ENCODE measurements at regions not wholly inside any gene's neighbourhood (a gene's known extent, or its start where the extent isn't known, plus 50 kb on each side); places are given as distances from the start of the nearest gene placed in this dataset.
"Not testable (repeated sequence)": the region's sequence is repeated elsewhere in the genome, so short reads cannot be mapped to it uniquely, and the experiment has no call there.

GRCh38 chr17:70584255-70584654 is 414.9 kb downstream of the KCNJ2 start:
- in situ Hi-C loops (cut with HindIII; ENCODE audit: low pct_ligation_motif_present, low pct_unique_long_range_greater_than_20kb, low sequenced_read_pairs): no loop called here
- DNase-seq: no peak

DNA sequence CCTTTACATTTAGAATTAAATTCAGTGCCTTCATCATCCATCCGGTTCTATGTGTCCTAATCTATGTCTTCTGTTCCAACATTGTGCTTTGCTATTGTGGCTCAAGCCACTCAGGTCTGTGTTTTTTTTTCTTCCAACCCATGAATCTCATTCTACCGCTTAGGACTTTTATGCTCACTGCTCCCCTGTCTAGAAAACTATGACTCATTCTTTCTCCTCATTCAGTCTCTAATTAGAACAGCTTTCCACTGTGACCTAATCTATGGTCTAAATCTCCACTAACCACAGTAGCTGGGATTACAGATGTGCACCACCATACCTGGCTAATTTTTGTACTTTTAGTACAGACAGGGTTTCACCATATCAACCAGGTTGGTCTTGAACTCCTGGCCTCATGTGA is 418.7 kb downstream of the KCNJ2 start:
- no peak for DNase-seq
- in situ Hi-C loops (cut with HindIII; ENCODE audit: low pct_ligation_motif_present, low pct_unique_long_range_greater_than_20kb, low sequenced_read_pairs): no loop called here

DNA sequence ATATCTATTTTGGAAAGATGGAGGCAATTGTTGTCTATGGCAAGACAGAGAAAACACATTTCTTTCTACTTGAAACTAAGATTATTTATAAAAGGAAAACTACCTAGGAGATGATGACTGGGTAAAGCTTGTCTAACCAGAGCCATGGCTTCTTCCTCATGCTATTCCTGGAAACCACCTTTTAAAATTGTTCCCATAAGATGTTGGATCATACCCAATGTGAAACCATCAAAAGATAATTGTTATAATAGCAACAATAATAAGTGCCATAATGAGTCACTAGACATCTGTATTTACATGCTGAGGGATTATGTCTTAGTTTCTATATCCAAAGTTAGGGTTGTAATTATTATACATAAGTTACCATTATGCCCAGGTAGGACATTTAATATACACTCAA is 428.4 kb downstream of the KCNJ2 start:
- in situ Hi-C loops (cut with HindIII; ENCODE audit: low pct_ligation_motif_present, low pct_unique_long_range_greater_than_20kb, low sequenced_read_pairs): no loop called here
- DNase-seq: no peak

DNA sequence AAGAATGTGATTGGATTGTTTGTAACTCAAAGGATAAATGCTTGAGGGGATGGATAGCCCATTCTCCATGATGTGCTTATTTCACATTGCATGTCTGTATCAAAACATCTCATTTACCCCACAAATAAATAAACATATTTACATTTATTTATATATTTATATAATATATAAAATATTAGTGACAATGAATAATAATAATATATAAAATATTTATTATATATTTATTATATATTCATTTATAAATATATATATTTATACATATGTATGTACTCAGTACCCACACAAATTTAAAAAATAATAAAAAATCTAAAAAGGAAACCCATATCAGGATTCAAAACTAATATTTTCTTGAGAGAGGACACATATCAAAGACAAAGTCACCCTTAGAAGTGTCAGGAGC is 429.9 kb downstream of the KCNJ2 start:
- DNase-seq: no peak
- in situ Hi-C loops (cut with HindIII; ENCODE audit: low pct_ligation_motif_present, low pct_unique_long_range_greater_than_20kb, low sequenced_read_pairs): no loop called here

DNA sequence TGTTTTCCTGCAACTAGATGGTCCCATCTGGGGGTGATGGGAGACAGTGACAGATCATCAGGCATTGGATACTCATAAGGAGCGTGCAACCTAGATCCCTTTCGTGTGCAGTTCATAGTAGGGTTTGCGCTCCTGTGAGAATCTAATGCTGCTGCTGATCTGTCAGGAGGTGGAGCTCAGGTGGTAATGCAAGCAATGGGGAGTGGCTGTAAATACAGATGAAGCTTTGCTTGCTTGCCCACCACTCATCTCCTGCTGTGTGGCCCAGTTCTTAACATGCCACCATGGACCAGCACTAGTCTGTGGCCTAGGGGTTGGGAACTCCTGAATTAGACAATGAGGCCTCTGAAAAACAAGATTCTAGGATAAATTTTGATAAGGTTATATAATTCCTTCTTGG is 430.6 kb downstream of the KCNJ2 start:
- in situ Hi-C loops (cut with HindIII; ENCODE audit: low pct_ligation_motif_present, low pct_unique_long_range_greater_than_20kb, low sequenced_read_pairs); DNase-seq: not testable (repeated sequence)

DNA sequence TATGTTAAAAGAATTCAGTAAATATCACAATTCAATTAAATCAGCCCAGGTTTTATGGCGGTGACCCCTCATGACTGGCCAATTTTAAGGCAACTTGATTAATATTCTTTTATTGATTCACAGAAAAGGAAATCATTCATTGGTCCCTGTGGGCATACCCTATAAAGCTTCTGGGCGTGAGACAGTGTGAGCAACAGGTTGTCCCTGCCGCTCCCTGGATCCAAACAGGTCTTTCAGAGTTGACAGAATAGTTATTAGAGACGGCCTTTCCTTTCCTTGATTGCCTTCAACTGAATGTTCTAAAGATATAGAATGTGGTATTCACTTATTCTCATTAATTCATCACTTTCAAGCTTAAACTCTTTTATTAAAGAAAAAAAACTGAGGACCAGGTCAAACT is 433.9 kb downstream of the KCNJ2 start:
- DNase-seq: no peak

DNA sequence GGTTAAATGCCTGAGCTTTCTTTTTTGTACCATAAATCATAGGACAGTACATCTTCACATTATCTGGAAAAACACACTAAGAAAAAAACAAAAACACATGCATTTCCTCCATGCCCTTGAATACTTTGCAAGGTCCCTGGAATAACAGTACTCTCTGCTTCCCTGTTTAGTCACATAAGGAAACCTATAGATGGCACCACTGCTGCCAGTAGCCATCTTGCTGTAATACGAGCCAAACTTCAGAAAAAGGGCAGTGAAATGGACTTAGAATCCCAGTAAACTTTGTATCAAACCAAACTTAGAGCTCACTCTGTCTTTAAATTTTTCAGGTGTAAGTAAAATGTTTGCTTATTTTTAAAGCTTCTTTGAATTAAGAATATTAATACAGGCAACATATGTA is 435.5 kb downstream of the KCNJ2 start:
- no peak for DNase-seq
- in situ Hi-C loops (cut with HindIII; ENCODE audit: low pct_ligation_motif_present, low pct_unique_long_range_greater_than_20kb, low sequenced_read_pairs): no loop called here

More for the DNA sequence above, 433.9 kb downstream of the KCNJ2 start:
- in situ Hi-C loops (cut with HindIII; ENCODE audit: low pct_ligation_motif_present, low pct_unique_long_range_greater_than_20kb, low sequenced_read_pairs): no loop called here

DNA sequence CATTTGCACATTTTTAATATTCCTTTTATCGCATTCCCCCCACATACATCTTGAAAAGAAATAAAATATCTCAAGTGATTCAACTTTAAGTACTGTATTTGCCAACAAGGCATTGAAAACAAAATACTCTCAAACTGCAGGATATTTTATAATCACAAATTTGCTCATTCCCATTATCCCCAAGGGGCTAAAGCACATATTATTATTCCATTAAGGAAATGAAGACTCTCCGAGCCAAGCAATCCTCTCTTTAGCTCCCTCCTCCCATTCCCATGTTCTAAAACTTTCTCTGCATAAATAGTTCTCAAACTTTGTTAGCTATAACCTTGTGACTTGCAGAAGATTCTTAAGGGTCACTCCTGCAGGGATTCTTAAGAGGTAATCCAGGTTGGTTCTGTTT is 436.8 kb downstream of the KCNJ2 start:
- in situ Hi-C loops (cut with HindIII; ENCODE audit: low pct_ligation_motif_present, low pct_unique_long_range_greater_than_20kb, low sequenced_read_pairs): no loop called here
- DNase-seq: no peak

- in situ Hi-C loops (cut with HindIII; ENCODE audit: low pct_ligation_motif_present, low pct_unique_long_range_greater_than_20kb, low sequenced_read_pairs): no loop called here
- peak; percentile 66 for DNase-seq
Measured at GRCh38 chr17:70608193-70608592, 438.9 kb downstream of the KCNJ2 start.

DNA sequence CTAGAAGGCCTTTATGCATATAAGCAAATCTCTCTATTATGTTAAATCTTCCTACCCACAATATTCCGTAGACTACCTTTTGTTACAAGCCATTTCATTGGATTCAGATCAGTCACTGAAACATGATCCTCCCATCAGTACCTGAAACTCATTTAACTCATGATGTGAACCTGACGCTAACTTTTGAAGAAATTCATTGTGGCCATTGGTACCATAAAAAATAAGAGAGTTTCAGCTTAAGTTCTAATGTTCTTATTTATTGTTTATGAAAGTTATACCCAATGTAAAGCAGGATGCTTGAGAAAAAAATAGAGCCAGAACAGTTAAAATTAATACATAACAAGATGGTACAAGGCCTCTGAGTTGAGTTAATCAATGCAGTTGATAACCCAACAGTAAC is 439.6 kb downstream of the KCNJ2 start:
- no peak for DNase-seq
- in situ Hi-C loops (cut with HindIII; ENCODE audit: low pct_ligation_motif_present, low pct_unique_long_range_greater_than_20kb, low sequenced_read_pairs): no loop called here

- in situ Hi-C loops (cut with HindIII; ENCODE audit: low pct_ligation_motif_present, low pct_unique_long_range_greater_than_20kb, low sequenced_read_pairs): no loop called here
- no peak for DNase-seq
Measured at GRCh38 chr17:70609566-70609965, 440.2 kb downstream of the KCNJ2 start.

GRCh38 chr17:70610161-70610560 is 440.8 kb downstream of the KCNJ2 start:
- no peak for DNase-seq
- in situ Hi-C loops (cut with HindIII; ENCODE audit: low pct_ligation_motif_present, low pct_unique_long_range_greater_than_20kb, low sequenced_read_pairs): no loop called here

GRCh38 chr17:70613681-70614080 is 444.3 kb downstream of the KCNJ2 start:
- no peak for DNase-seq
- in situ Hi-C loops (cut with HindIII; ENCODE audit: low pct_ligation_motif_present, low pct_unique_long_range_greater_than_20kb, low sequenced_read_pairs): no loop called here

DNA sequence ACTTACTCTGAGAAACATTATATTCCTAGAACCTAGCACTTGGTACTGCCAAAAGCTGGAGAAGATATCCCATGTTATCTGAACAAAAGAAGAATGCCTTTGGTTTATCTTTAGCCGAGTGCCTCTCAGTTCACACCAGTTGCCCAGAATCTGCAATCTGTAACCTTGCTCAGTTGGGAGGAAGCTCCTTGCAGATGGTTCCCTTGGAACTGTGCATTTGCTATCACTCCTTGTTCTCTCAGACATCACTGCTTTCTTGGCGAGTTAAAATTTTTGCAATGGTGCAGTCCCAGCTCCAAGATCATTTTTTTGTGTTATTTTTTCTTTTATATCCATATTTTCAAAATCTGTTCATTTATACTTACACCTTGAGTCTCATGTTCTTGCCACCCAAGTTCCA is 446.5 kb downstream of the KCNJ2 start:
- in situ Hi-C loops (cut with HindIII; ENCODE audit: low pct_ligation_motif_present, low pct_unique_long_range_greater_than_20kb, low sequenced_read_pairs): no loop called here
- no peak for DNase-seq

DNA sequence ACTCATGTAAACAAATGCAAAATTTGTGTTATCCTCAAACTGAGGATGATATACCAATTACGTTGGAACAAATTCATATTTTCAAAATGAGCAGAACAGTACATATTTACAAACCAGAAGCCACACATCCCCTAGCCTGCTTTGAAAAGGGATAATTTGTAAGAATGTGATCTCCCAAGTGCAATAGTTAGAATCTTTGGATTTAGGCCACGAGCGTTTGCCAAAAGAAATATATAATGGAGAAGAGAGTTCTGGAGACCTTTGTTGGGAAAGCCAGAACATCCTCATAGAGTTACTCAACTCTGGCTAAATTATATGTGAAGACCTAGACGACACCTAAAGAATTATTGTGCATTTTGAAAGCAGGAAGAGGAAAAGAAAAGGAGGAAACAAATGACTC is 449.3 kb downstream of the KCNJ2 start:
- in situ Hi-C loops (cut with HindIII; ENCODE audit: low pct_ligation_motif_present, low pct_unique_long_range_greater_than_20kb, low sequenced_read_pairs): no loop called here
- no peak for DNase-seq

DNA sequence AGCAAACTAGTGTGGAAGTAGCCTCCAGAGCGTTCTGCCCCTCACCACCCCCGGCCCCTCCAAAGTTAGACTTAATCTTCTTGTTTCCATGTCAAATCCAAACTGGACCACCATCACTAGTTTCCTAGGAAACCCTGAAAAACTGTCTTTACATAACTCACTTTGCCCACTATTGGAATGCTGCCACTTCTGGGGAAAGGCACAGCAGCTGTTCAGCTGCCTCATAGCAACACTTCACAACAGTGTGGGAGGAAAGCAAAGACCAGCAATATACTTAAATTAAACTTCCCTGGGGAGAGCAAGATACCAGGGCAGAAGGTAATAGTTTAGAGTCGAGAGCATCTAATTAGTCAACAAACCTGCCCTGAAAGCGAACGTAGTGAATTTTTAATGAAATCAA is 452.2 kb downstream of the KCNJ2 start:
- DNase-seq: no peak
- in situ Hi-C loops (cut with HindIII; ENCODE audit: low pct_ligation_motif_present, low pct_unique_long_range_greater_than_20kb, low sequenced_read_pairs): no loop called here

DNA sequence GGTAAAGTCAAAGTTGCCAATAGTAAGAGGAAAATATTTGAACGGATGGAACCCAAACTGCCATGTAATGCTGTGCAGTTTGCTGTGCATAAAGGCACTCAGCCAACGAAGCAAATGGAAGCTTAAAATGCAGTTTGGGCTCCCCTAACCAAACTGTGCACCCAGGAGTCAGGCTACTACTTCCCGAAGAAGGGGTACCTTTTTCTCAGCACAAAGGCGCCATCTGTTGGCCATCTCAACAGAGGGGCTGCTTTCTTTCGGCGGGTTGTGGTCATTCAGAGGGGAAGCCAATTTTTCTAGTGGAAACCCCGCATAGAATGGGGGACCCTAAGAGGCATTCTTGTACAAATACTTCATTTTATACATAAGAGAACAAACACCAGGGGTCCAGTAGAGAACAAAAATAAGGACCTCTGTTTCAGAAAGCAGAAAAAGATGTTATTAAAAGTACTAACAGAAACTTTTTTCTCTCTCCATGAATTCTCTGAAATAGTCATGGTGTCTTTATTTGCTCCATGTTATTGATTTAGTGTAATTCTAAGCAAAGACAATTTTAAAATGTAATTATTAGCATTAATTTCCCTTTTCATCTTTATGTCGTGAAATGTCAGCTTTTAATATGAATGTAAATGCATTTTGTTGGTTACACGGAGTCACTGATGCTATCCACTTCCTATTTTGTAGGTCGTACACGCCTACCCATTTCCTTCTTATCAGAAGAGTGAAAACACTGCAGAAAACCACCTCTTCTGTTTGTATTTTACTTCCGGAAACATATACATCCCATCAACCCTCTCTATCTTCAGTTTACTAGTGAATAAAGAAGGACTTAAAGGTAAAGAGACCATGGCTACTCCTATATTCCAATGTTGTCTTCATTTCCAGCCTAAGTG is 453.3 kb downstream of the KCNJ2 start:
- peak; percentile 56 for DNase-seq
- in situ Hi-C loops (cut with HindIII; ENCODE audit: low pct_ligation_motif_present, low pct_unique_long_range_greater_than_20kb, low sequenced_read_pairs): no loop called here

- in situ Hi-C loops (cut with HindIII; ENCODE audit: low pct_ligation_motif_present, low pct_unique_long_range_greater_than_20kb, low sequenced_read_pairs): no loop called here
- DNase-seq: no peak
Measured at GRCh38 chr17:70624211-70624610, 454.9 kb downstream of the KCNJ2 start.

DNA sequence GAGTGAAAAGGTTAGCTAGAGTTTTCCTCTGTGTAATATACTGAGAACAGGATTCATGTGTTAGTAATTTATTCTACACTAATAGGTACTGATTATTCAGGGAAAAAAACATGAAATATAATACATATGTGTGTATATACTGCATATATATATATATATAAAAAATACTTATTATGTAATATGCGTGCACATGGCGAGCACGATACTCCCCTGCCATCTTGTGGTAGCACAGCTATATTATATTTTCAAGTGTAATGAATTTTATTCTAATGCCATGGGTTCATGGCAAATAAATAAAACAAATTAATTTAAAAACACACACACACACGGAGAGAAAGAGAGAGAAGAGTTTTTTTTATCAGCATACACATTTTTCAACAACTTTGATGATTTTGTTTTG is 460.6 kb downstream of the KCNJ2 start:
- in situ Hi-C loops (cut with HindIII; ENCODE audit: low pct_ligation_motif_present, low pct_unique_long_range_greater_than_20kb, low sequenced_read_pairs): no loop called here
- DNase-seq: no peak

DNA sequence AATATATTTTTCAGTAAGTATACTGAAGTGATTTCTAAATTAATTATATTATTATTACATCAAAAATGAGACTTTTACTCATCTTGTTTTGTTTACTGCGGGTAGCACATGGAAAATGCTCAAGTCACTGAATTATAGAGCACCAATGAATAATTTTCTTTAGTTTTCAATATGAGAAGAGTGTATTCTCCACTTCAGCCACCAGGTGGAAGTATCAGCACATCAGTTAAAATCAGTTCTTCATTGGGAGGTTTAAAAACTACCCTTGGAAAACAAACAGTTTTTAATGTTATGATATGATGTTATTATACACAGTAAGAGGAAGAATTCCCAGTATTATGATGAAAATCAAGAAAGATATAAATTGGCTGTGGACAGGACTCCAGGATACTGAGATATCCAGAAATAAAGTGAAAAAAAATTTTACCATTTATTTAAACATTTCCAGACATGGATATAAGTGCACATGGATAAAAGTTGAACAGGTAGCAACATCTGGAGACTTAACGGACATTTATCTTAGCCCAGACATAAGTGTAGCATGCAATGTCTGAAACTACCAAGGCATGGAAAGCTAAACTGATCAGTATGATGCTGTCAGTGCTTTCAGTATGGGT is 467.3 kb downstream of the KCNJ2 start:
- in situ Hi-C loops (cut with HindIII; ENCODE audit: low pct_ligation_motif_present, low pct_unique_long_range_greater_than_20kb, low sequenced_read_pairs): no loop called here
- DNase-seq: peak; percentile 62
